Astrocyte of the cerebellum (primary cell): ENCODE measurements at regions not wholly inside any gene's neighbourhood (a gene's known extent, or its start where the extent isn't known, plus 50 kb on each side); places are given as distances from the start of the nearest gene placed in this dataset.
"Not testable (repeated sequence)": the region's sequence is repeated elsewhere in the genome, so short reads cannot be mapped to it uniquely, and the experiment has no call there.

Experiments
- DNase-seq: peaks from one replicate; pipeline ENCODE4 v3.0.0-alpha.2; 2011; ENCODE audit warnings: low read depth
- H3K4me3 ChIP-seq: 2 replicates; pipeline ENCODE4 v1.5.1; 2011; ENCODE audit warnings: mild to moderate bottlenecking, low read depth, low read length, moderate library complexity
- CTCF ChIP-seq: IDR thresholded peaks from 2 replicates; pipeline ENCODE4 v1.5.1; 2012; ENCODE audit warnings: low read length, low read depth, moderate library complexity, mild to moderate bottlenecking; ENCODE audit errors: missing control alignments
- in situ Hi-C: cut with HindIII; loops from 2 replicates; pipeline ENCODE4 v1.10.0; 2017; ENCODE audit warnings: low sequenced_read_pairs

GRCh38 chrX:76509775-76510174 is 82.3 kb downstream of the MAGEE1 start:
- no peak overlapping the region for H3K4me3 ChIP-seq
- DNase-seq = no peak
- TF ChIP-seq CTCF = no peak
- in situ Hi-C loops = no loop called here

DNA sequence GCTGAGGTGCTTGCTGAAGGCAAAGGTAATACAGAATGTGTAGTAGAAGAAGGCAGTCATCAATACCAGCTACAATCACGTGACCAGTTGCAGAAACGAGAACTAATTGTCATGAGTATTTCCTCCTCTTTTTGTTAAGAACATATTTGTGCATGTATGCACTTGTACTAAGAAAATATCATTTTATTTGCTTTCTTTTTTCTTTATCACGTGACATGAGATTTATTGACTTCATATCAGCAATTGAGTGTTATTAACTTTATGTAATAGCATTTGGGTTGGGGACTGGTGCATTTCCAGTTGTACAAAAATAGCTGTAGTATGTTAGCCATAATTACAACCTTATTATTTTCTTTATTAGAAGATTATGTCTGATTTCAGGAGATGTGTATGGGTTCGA is 90.0 kb downstream of the MAGEE1 start:
- no peak overlapping the region for H3K4me3 ChIP-seq
- no peak for TF ChIP-seq CTCF
- in situ Hi-C loops = no loop called here
- no peak for DNase-seq

- no peak for TF ChIP-seq CTCF
- DNase-seq = no peak
- no peak overlapping the region for H3K4me3 ChIP-seq
- in situ Hi-C loops = no loop called here
Measured at GRCh38 chrX:76520273-76521054, 93.0 kb downstream of the MAGEE1 start.

DNA sequence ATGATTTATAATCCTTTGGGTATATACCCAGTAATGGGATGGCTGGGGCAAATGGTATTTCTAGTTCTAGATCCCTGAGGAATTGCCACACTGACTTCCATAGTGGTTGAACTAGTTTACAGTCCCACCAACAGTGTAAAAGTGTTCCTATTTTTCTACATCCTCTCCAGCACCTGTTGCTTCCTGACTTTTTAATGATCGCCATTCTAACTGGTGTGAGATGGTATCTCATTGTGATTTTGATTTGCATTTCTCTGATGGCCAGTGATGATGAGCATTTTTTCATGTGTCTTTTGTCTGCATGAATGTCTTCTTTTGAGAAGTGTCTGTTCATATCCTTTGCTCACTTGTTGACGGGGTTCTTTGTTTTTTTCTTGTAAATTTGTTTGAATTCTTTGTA is 108.2 kb downstream of the MAGEE1 start:
- in situ Hi-C loops, H3K4me3 ChIP-seq: not testable (repeated sequence)

GRCh38 chrX:76538860-76539259 is 111.3 kb downstream of the MAGEE1 start:
- no peak overlapping the region for H3K4me3 ChIP-seq

More for the DNA sequence above, 108.2 kb downstream of the MAGEE1 start:
- not testable (repeated sequence) for DNase-seq

DNA sequence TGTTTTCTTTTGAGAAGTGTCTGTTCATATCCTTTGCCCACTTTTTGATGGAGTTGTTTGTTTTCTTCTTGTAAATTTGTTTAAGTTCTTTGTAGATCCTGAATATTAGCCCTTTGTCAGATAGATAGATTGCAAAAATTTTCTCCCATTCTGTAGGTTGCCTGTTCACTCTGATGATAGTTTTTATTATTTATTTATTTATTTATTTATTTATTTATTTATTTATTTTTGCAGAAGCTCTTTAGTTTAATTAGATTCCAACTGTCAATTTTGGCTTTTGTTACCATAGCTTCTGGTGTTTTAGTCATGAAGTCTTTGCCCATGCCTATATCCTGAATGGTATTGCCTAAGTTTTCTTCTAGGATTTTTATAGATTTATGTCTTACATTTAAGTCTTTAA is 115.9 kb downstream of the MAGEE1 start:
- DNase-seq, H3K4me3 ChIP-seq, in situ Hi-C loops: not testable (repeated sequence)

More at GRCh38 chrX:76538860-76539259, 111.3 kb downstream of the MAGEE1 start:
- DNase-seq = no peak
- TF ChIP-seq CTCF = no peak
- in situ Hi-C loops = no loop called here

- TF ChIP-seq CTCF = no peak
Measured at GRCh38 chrX:76550016-76550415, 122.5 kb downstream of the MAGEE1 start.

More at GRCh38 chrX:76550016-76550415, 122.5 kb downstream of the MAGEE1 start:
- H3K4me3 ChIP-seq = no peak overlapping the region
- in situ Hi-C loops = no loop called here
- DNase-seq = no peak
